Astrocyte (in vitro differentiated cells and primary cell): ENCODE measurements at regions not wholly inside any gene's neighbourhood (a gene's known extent, or its start where the extent isn't known, plus 50 kb on each side); places are given as distances from the start of the nearest gene placed in this dataset.

Experiments
- DNase-seq: peaks from one replicate; pipeline ENCODE4 v3.0.0-alpha.2; 2010; ENCODE audit warnings: low read depth
- FAIRE-seq: peaks from 2 replicates; lab custom pipeline; 2011; peaks lifted over from hg19 to GRCh38; lab: Jason Lieb, UNC
- H2AFZ ChIP-seq: 2 replicates; pipeline ENCODE4 v1.6.0; 2012; ENCODE audit warnings: low read depth, low read length, inconsistent platforms
- H3K27ac ChIP-seq: 2 replicates; pipeline ENCODE4 v1.5.1; 2011; ENCODE audit warnings: low read depth, low read length, inconsistent platforms
- H3K27me3 ChIP-seq: 2 replicates; pipeline ENCODE4 v1.6.0; 2011; ENCODE audit warnings: low read length, inconsistent platforms; ENCODE audit not compliant: insufficient read depth
- H3K36me3 ChIP-seq: 2 replicates; pipeline ENCODE4 v1.5.1; 2011; ENCODE audit warnings: low read length, inconsistent platforms; ENCODE audit not compliant: insufficient read depth
- H3K4me1 ChIP-seq: 2 replicates; pipeline ENCODE4 v1.5.1; 2011; ENCODE audit warnings: low read length, inconsistent platforms; ENCODE audit not compliant: insufficient read depth
- H3K4me2 ChIP-seq: 2 replicates; pipeline ENCODE4 v1.6.0; 2012; ENCODE audit warnings: low read length, inconsistent platforms
- H3K4me3 ChIP-seq: 2 replicates; pipeline ENCODE4 v1.5.1; 2011; ENCODE audit warnings: low read depth, mild to moderate bottlenecking, low read length, inconsistent platforms; ENCODE audit not compliant: insufficient read depth
- H3K79me2 ChIP-seq: 2 replicates; pipeline ENCODE4 v1.6.0; 2012; ENCODE audit warnings: mild to moderate bottlenecking, low read length, inconsistent platforms; ENCODE audit not compliant: insufficient read depth
- H3K9ac ChIP-seq: 2 replicates; pipeline ENCODE4 v1.6.0; 2012; ENCODE audit warnings: mild to moderate bottlenecking, low read length, inconsistent platforms
- H3K9me3 ChIP-seq: 2 replicates; pipeline ENCODE4 v1.5.1; 2012; ENCODE audit warnings: low read depth, mild to moderate bottlenecking, low read length, inconsistent platforms; ENCODE audit not compliant: insufficient read depth
- H4K20me1 ChIP-seq: 2 replicates; pipeline ENCODE4 v1.6.0; 2012; ENCODE audit warnings: low read length, inconsistent platforms; ENCODE audit not compliant: insufficient read depth
- H3K27ac Mint-ChIP-seq: one replicate; pipeline ENCODE4 v1.8.0; 2021; ENCODE audit warnings: mild to moderate bottlenecking, mixed read lengths; ENCODE audit not compliant: unreplicated experiment
- H3K27me3 Mint-ChIP-seq: one replicate; pipeline ENCODE4 v1.8.0; 2021; ENCODE audit warnings: low read depth, mixed read lengths; ENCODE audit not compliant: unreplicated experiment
- H3K36me3 Mint-ChIP-seq: one replicate; pipeline ENCODE4 v1.8.0; 2021; ENCODE audit warnings: low read depth, mixed read lengths; ENCODE audit not compliant: unreplicated experiment
- H3K4me1 Mint-ChIP-seq: one replicate; pipeline ENCODE4 v1.8.0; 2021; ENCODE audit warnings: low read depth, mixed read lengths; ENCODE audit not compliant: unreplicated experiment
- H3K4me3 Mint-ChIP-seq: one replicate; pipeline ENCODE4 v1.8.0; 2021; ENCODE audit warnings: mild to moderate bottlenecking, moderate library complexity, mixed read lengths; ENCODE audit not compliant: unreplicated experiment
- H3K9me3 Mint-ChIP-seq: one replicate; pipeline ENCODE4 v1.8.0; 2021; ENCODE audit warnings: mild to moderate bottlenecking, mixed read lengths; ENCODE audit not compliant: unreplicated experiment
- CTCF ChIP-seq: IDR thresholded peaks from 2 replicates; pipeline ENCODE4 v1.5.1; 2011; ENCODE audit warnings: low read depth, mild to moderate bottlenecking, inconsistent platforms, low read length, moderate library complexity; ENCODE audit not compliant: insufficient read depth
- EZH2 ChIP-seq: IDR thresholded peaks from 2 replicates; pipeline ENCODE4 v1.6.1; 2012; ENCODE audit warnings: mild to moderate bottlenecking, low read length, inconsistent platforms; ENCODE audit not compliant: insufficient read depth

GRCh38 chr20:57870597-57871236, 160.9 kb upstream of the PMEPA1 start:
- TF ChIP-seq EZH2, result no peak
- no peak for TF ChIP-seq CTCF
- FAIRE-seq, result no peak
- no peaks in the 10 kb centered on the region for H3K36me3 ChIP-seq

DNA sequence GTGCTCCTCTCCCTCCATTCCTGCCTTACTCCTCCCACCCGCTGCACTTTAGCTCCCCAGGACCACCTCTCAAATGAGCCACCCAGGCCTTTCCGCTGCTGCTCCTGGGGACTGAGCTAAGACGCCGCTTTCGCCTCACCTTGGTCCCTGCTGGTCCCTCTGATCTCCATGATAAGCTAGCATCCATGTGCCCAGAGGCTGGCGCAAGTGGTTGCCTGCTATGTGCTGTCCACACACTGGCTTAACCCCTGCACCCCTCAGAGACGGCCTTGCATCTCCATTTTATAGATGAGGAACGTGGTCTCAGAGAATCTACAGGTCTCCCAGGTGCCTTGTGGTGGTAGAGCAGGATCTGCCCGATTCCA, 160.1 kb upstream of the PMEPA1 start:
- DNase-seq, result no peak
- Mint-ChIP-seq H3K4me3 (no peak overlapping the region), H3K27ac (no peak overlapping the region), H3K36me3 (no peaks in the 10 kb centered on the region), H3K4me1 (peaks cover 6% of the 10 kb centered on the region), H3K9me3 (peaks cover 9% of the 10 kb centered on the region), H3K27me3 (peaks cover 67% of the 10 kb centered on the region)
- Histone ChIP-seq H3K27ac (no peak overlapping the region), H2AFZ (no peak overlapping the region), H3K4me3 (no peak overlapping the region), H3K9me3 (no peaks in the 10 kb centered on the region), H3K36me3 (no peaks in the 10 kb centered on the region), H4K20me1 (no peaks in the 10 kb centered on the region), H3K79me2 (no peaks in the 10 kb centered on the region), H3K4me1 (no peaks in the 10 kb centered on the region), H3K4me2 (no peak overlapping the region), H3K9ac (no peak overlapping the region), H3K27me3 (peaks cover 8% of the 10 kb centered on the region)
- FAIRE-seq, result no peak
- TF ChIP-seq CTCF, result no peak
- no peak for TF ChIP-seq EZH2

More at GRCh38 chr20:57870597-57871236, 160.9 kb upstream of the PMEPA1 start:
- H3K9ac ChIP-seq, result no peak overlapping the region
- Mint-ChIP-seq H3K9me3 (peaks cover 9% of the 10 kb centered on the region), H3K36me3 (no peaks in the 10 kb centered on the region), H3K27me3 (peaks cover 75% of the 10 kb centered on the region), H3K4me1 (peaks cover 6% of the 10 kb centered on the region), H3K4me3 (no peak overlapping the region), H3K27ac (no peak overlapping the region)
- H4K20me1 ChIP-seq, result no peaks in the 10 kb centered on the region
- H3K79me2 ChIP-seq, result no peaks in the 10 kb centered on the region
- H3K27ac ChIP-seq, result no peak overlapping the region
- H2AFZ ChIP-seq, result no peak overlapping the region
- H3K4me2 ChIP-seq, result no peak overlapping the region
- H3K4me1 ChIP-seq, result no peaks in the 10 kb centered on the region
- peaks cover 8% of the 10 kb centered on the region for H3K27me3 ChIP-seq
- no peak for DNase-seq
- H3K9me3 ChIP-seq, result no peaks in the 10 kb centered on the region
- H3K4me3 ChIP-seq, result no peak overlapping the region

DNA sequence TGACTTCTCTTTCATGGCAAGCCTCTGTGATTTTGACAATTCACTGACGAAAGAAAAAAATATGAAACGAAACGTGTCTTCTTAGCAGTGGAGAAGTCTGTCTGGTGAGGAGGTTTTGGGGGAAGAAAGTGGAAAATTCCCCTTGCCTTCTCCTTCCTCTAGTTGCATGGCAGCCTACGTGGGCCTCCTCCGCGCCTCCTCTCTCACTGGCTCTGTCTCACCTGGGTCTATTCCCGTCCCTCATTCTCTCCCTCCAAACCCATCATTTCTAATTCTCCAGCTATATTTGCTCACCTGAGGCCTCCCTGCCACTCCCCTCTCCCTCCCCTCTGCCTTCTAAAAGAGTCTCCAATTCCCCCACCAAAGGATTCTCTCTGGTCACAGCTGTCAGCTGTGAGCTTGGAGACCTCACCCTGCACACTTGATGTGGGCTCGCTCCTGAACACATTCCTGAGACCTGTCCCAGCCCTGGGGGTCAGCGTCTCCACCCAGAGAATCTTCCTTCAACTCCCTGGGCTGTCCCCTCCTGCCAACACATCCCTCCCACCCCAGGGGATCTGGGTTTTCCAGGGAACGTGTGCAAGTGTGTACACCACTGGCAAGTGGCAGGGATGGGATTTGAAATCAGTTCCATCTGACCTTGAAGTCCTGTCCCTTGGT, 159.6 kb upstream of the PMEPA1 start:
- Histone ChIP-seq H3K4me2 (no peak overlapping the region), H3K4me1 (no peaks in the 10 kb centered on the region), H4K20me1 (no peaks in the 10 kb centered on the region), H3K4me3 (no peak overlapping the region), H3K9ac (no peak overlapping the region), H3K27ac (no peak overlapping the region), H3K27me3 (peaks cover 8% of the 10 kb centered on the region), H3K79me2 (no peaks in the 10 kb centered on the region), H3K9me3 (no peaks in the 10 kb centered on the region), H2AFZ (no peak overlapping the region), H3K36me3 (no peaks in the 10 kb centered on the region)
- DNase-seq, result no peak
- no peak for FAIRE-seq
- Mint-ChIP-seq H3K27ac (peak overlapping the region; percentile 78), H3K9me3 (peaks cover 9% of the 10 kb centered on the region), H3K4me3 (no peak overlapping the region), H3K36me3 (no peaks in the 10 kb centered on the region), H3K27me3 (peaks cover 64% of the 10 kb centered on the region), H3K4me1 (peaks cover 6% of the 10 kb centered on the region)
- TF ChIP-seq EZH2 (no peak), CTCF (no peak)
